ENCODE measurements at regions not wholly inside any gene's neighbourhood (a gene's known extent, or its start where the extent isn't known, plus 50 kb on each side); places are given as distances from the start of the nearest gene placed in this dataset.

DNA sequence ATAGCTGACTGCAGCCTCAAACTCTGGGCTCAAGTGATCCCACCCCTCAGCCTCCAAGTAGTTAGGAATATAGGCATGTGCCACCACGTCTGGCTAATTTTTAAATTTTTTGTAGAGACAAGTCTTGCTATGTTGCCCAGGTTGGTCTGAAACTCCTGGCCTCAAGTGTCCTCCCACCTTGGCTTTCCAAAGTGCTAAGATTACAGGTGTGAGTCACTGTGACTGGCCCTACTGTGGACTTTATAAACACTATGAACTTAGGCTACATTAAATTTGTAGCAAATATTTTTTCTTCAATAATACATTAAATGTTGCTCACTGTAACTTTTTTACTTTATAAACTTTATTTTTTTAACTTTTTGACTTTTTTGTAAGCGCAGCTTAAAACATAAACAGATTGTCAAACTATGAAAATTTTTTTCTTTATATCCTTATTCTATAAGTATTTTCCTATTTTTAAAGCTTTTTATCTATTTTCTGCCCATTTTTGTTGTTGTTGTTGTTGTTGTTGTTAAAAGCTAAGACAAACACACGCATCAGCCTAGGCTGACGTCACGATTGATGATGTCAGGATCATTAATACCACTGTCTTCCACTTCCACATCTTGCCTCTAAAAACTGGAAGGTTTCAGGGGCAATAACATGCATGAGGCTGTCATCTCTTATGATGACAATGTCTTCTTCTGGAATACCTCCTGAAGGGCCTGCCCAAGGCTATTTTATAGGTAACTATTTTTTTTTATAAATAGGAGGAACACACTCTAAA lies 204.2 kb downstream of the KLF5 start:
- no peaks in the 10 kb centered on the region for H3K9me3 ChIP-seq
- no peak overlapping the region for H3K4me3 ChIP-seq
- H3K27me3 ChIP-seq, result no peaks in the 10 kb centered on the region
- intact Hi-C loops (cut with DNase I), result no loop called here
- H3K27ac ChIP-seq, result no peak overlapping the region
- no peak for DNase-seq (ENCODE audit: low spot score in 2 of 2)
- no peaks in the 10 kb centered on the region for H3K36me3 ChIP-seq
- no peak for TF ChIP-seq CTCF (IDR thresholded peaks at IDR 0.05)
- H3K4me1 ChIP-seq, result no peaks in the 10 kb centered on the region

- no peaks in the 10 kb centered on the region for H3K36me3 ChIP-seq
- no peak for TF ChIP-seq CTCF (IDR thresholded peaks at IDR 0.05)
- no peak overlapping the region for H3K27ac ChIP-seq
- no peak overlapping the region for H3K4me3 ChIP-seq
- DNase-seq (ENCODE audit: low spot score in 2 of 2), result no peak
- intact Hi-C loops (cut with DNase I), result no loop called here
- no peaks in the 10 kb centered on the region for H3K27me3 ChIP-seq
- no peaks in the 10 kb centered on the region for H3K9me3 ChIP-seq
- H3K4me1 ChIP-seq, result no peaks in the 10 kb centered on the region
Observed at GRCh38 chr13:73261739-73262216, 203.0 kb downstream of the KLF5 start.

DNA sequence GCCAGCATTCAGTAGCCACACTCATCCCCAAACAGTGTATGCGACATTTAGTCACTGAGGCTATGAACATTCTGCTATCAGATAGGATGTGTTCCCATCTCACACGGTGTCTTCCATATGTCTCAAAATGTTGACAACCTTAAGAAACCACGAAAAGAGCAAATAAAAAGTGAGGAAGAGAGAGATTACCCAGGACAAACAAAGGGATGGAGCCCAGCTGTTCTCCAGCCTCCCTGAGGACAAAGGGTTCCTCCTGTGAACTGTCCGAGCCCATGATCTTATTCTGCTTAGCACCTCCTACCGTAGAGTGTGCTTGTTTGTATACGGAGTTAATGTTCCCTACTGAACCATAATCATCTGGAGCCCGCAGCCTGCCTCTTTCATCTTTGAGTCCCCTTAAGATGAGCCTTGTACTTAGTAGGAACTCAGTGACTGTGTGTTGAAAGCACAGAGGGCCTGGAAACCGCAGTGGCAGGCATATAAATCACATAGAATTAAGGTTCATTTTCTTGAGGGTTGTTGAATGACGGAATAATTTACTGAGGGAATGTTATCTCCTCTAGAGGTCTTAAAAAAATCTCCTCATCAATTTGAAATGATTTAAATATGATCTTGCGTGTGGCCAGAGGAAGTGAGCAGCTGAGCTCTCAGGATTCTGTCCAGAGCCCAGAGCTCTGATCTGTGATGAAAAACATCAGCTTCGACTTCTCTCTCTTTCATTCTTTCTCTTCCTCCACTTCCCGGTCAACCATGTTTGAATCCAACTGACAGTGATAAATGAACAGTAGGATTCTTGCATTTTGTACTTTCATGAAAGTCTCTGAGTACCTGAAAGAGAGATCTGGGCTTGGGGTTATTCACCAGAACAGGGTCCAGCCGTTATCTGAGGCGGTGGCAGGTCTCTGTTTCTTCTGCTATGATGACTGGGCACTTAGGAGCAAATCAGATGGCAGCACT lies 200.5 kb downstream of the KLF5 start:
- no peak overlapping the region for H3K4me3 ChIP-seq
- no peaks in the 10 kb centered on the region for H3K9me3 ChIP-seq
- DNase-seq (ENCODE audit: low spot score in 2 of 2), result no peak
- no peak overlapping the region for H3K27ac ChIP-seq
- H3K36me3 ChIP-seq, result no peaks in the 10 kb centered on the region
- intact Hi-C loops (cut with DNase I), result no loop called here
- H3K27me3 ChIP-seq, result no peaks in the 10 kb centered on the region
- no peak for TF ChIP-seq CTCF (IDR thresholded peaks at IDR 0.05)
- H3K4me1 ChIP-seq, result no peaks in the 10 kb centered on the region

DNA sequence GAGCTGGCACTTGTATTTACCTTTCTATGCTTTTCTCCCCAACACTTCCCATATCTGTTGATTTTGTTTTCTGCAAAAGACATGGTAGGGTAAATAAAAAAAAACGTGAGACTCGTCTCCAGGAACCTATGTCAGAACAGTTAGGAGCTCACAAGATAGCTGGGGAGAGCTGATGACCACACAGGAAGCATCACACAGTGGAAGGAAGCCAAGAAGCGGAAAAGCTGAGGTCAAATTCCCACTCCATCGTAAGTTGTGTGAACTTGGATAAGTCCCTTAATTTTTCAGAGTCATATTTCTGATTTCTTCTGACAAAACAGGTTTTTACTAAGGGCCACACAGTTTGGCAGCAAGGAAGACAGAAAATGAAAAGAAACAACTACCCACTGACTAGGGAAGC lies 199.6 kb downstream of the KLF5 start:
- DNase-seq (ENCODE audit: low spot score in 2 of 2), result no peak
- no peaks in the 10 kb centered on the region for H3K9me3 ChIP-seq
- TF ChIP-seq CTCF (IDR thresholded peaks at IDR 0.05), result no peak
- H3K4me1 ChIP-seq, result no peaks in the 10 kb centered on the region
- H3K27me3 ChIP-seq, result no peaks in the 10 kb centered on the region
- H3K27ac ChIP-seq, result no peak overlapping the region
- intact Hi-C loops (cut with DNase I), result no loop called here
- H3K4me3 ChIP-seq, result no peak overlapping the region
- no peaks in the 10 kb centered on the region for H3K36me3 ChIP-seq

DNA sequence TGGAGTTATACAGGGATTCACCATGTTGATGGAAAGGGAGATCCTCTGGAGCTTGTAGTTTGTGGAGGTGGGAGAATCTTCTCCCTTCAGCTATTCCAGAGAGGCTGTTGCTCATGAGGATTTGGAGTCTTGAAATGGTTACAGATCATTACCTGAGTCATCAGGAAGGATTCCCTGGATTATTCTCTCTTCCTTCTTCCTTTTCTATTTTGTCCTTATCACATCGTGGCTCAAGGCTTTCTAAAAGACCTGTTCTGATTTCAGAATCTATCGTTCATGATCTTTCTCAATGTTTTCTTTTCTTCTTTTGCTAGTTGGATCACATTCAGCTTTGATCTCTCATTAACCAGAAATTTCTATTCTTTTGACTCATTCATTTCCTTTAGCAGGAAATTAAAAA lies 196.0 kb downstream of the KLF5 start:
- no peak for TF ChIP-seq CTCF (IDR thresholded peaks at IDR 0.05)
- H3K4me3 ChIP-seq, result no peak overlapping the region
- H3K27ac ChIP-seq, result no peak overlapping the region
- H3K27me3 ChIP-seq, result no peaks in the 10 kb centered on the region
- no peaks in the 10 kb centered on the region for H3K36me3 ChIP-seq
- no peaks in the 10 kb centered on the region for H3K9me3 ChIP-seq
- DNase-seq (ENCODE audit: low spot score in 2 of 2), result no peak
- H3K4me1 ChIP-seq, result peaks cover 0 to 2% of the 10 kb centered on the region in 2 donors
- intact Hi-C loops (cut with DNase I), result no loop called here
